SH-SY5Y (cell line): ENCODE measurements at regions not wholly inside any gene's neighbourhood (a gene's known extent, or its start where the extent isn't known, plus 50 kb on each side); places are given as distances from the start of the nearest gene placed in this dataset.

Experiments used
- GATA2 ChIP-seq: IDR thresholded peaks from 2 replicates; pipeline ENCODE4 v1.6.1; 2011; ENCODE audit warnings: mild to moderate bottlenecking, low read depth, low read length
- GATA3 ChIP-seq: IDR thresholded peaks from 2 replicates; pipeline ENCODE4 v1.6.1; 2011; ENCODE audit warnings: low read depth, mild to moderate bottlenecking, low read length, moderate library complexity

DNA sequence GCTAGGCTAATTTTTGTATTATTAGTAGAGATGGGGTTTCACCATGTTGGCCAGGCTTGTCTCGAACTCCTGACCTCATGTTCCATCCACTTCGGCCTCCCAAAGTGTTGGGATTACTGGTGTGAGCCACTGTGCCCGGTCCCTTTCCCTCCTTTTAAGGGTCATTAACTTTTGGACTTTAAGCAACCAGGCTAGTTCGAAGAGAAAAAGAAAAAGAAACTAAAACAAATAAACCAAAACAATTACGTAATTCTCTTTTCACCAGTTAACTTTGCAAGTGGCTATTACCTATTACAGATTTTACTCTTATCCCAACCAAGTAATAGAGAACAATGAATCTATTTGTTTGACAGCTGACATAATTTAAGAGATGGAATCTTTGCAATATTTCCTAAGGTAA, 72.8 kb upstream of the SEMA3C start:
- TF ChIP-seq GATA3 (no peak), GATA2 (no peak)

DNA sequence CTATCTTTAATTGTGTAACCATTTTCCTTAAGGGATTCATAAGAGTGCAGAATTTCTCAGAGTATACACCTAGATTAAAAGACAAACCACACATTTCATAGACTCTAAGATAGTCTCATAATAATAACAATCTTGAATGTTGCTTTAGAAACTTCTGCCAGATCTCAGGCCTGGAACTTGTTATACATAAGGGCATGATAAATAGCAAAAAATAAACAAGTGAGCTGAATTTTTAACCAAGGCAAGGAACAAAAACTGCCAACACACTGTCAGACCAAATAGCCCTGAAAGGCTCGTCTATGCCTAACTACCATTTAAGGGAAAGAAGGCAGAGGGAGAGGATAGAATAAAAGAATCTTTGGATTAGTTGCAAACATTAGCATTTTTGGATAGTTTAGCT, 65.8 kb upstream of the SEMA3C start:
- TF ChIP-seq GATA2 (no peak), GATA3 (no peak)

DNA sequence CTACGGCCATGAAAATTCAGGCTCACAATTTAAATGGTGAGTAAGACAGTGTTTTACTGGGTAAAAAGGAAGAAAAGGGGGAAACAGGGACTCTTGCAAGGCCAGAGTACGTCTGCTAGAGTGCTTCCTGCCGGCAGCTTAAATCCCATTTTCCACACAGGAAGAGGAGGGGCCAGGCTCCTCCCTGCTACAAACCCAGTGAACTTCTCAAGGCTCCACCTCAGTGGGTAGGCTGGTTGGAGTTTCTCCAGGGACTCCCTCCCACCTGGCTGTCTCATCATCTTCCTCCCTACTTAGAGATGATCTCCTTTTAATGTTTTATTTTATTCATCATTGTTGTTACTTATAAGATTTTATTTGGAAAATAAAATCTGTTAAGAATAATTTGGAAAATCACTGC, 62.6 kb upstream of the SEMA3C start:
- TF ChIP-seq GATA3 = no peak
- TF ChIP-seq GATA2 = no peak

DNA sequence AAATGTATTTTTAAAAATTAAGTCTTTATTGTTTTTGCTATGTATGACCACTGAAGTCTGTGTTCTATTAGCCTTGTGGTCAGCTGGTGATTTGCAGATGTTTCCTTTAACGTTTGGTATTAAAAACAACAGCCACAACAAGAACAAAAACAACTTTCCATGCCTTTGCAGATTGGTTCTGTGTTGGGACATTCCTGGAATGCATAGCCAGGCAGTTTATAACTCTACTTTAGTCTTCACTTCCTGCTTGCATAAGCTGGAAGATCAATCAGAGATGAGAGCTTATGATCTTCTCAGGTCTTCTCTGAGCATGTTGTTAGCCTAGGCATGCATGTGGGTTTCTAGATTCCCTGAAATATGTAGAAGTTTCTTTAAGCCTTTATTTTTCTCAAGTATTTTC, 58.9 kb upstream of the SEMA3C start:
- TF ChIP-seq GATA3 (no peak), GATA2 (no peak)

DNA sequence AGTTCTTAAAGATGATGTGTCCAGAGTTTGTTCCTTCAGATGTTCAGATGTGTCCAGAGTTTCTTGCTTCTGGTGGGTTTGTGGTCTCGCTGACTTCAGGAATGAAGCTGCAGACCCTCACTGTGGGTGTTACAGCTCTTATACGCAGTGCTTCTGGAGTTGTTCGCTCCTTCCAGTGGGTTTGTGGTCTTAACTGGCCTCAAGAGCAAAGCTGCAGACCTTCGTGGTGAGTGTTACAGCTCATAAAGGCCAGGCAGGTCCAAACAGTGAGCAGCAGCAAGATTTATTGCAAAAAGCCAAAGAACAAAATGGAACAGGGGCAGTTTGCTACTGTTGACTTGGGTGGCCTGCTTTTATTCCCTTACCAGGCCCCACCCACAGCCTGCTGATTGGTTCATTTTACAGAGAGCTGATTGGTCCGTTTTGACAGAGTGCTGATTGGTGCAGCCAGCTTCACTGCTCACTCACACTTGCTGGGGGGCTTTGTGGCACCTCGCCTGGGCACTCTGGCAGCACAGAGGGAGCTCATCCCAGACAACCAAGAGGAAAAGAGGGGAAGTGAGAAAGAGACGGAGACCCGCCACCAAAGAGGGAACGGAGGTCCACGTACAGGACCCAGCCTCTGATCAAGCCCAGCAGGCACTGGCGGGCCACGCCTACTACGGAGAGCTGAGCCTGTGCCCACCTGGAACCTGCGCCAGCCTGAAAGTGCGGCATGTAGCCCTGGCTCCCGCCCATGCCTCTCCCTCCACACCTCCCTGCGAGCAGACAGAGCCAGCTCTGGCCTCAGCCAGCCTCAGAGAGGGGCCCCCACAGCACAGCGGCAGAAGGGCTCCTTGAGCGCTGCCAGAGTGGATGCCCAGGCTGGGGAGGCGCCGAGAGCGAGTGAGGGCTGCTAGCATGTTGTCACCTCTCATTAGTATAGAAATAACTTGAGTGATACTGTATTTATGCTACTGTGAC, 55.8 kb upstream of the SEMA3C start:
- no peak for TF ChIP-seq GATA2
- TF ChIP-seq GATA3 = no peak

DNA sequence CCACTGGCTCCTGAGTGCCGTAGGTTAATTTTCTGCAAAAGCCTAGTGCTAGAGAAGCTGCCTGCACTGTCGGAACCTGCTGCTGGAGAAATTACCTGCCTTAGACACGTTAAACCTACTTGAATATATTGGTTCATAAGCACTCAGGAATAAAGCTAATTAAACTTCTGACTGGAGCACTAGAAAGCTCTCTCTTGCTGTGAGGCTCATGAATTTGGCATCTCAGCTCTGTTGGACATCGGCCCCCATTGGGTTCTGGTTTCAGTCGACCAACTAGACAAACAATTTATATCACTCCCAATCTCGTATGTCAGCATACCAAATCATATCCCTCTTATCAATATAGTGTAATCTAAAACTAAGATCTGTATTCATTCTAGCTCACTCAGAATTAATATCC, 52.4 kb upstream of the SEMA3C start:
- TF ChIP-seq GATA3 (no peak), GATA2 (no peak)
